K562 (cell line): ENCODE measurements at regions not wholly inside any gene's neighbourhood (a gene's known extent, or its start where the extent isn't known, plus 50 kb on each side); places are given as distances from the start of the nearest gene placed in this dataset.

Source experiments
- ATAC-seq: fragments of 200-7000 bp; cut with Tn5 transposase; 3 replicates; pipeline ENCODE4 v1.9.1; 2020; ENCODE audit warnings: moderate library complexity
- BruUV-seq: library from RNA; stranded (reverse); fragments of 400-500 nt; replicated peaks from 2 replicates; lab custom pipeline; 2021; lab: Mats Ljungman, UMichigan
- CTCF ChIA-PET: fragments of 300-600 bp; formaldehyde crosslinking; extraction: SDS; loops from one replicate; lab custom pipeline; 2021; ENCODE audit warnings: low intra/inter-chr PET ratio; lab: Yijun Ruan, JAX
- POLR2A ChIA-PET: fragments of 300-600, 350-650 bp; sonication (Branson Sonifier 250); formaldehyde crosslinking; extraction: SDS; loops from one replicate; lab custom pipeline; 2021; ENCODE audit warnings: antibody characterized with exemption, inconsistent platforms; lab: Yijun Ruan, JAX
- DNase-seq, 4 experiments: peaks; one replicate each; pipeline versions ENCODE4 v3.0.0 to v3.0.0-alpha.2; 2011 to 2018; ENCODE audit warnings: low spot score in 3 of 4, mixed read lengths in 3 of 4; ENCODE audit errors: extremely low read depth in 1 of 4
- FAIRE-seq: peaks from 2 replicates; lab custom pipeline; 2011; peaks lifted over from hg19 to GRCh38; lab: Jason Lieb, UNC
- H2AFZ ChIP-seq: 2 replicates; pipeline ENCODE4 v1.6.0; 2011; ENCODE audit warnings: low read depth, low read length, control low read depth, inconsistent platforms
- H3K27ac ChIP-seq: fragments of 200-600 bp; 3 replicates; pipeline ENCODE4 v1.8.0; 2011; ENCODE audit warnings: low read depth, mild to moderate bottlenecking, control low read depth, inconsistent platforms, low read length, moderate library complexity, mixed read lengths; ENCODE audit errors: extremely low read depth
- H3K27me3 ChIP-seq, 2 experiments: fragments of 300-600 bp in 1 of 2; 2 replicates in 1 of 2; 3 replicates in 1 of 2; pipeline versions ENCODE4 v1.6.0 to v1.8.0; 2011; ENCODE audit warnings: inconsistent platforms in 2 of 2, low read length in 2 of 2, mild to moderate bottlenecking in 1 of 2, mixed read lengths in 1 of 2, moderate library complexity in 1 of 2; ENCODE audit not compliant: control insufficient read depth in 2 of 2, insufficient read depth in 2 of 2
- H3K36me3 ChIP-seq: fragments of 300-600 bp; 3 replicates; pipeline ENCODE4 v1.8.0; 2011; ENCODE audit warnings: mild to moderate bottlenecking, low read length, inconsistent platforms; ENCODE audit not compliant: control insufficient read depth, insufficient read depth
- H3K4me1 ChIP-seq, 2 experiments: fragments of 200-600 bp in 1 of 2; replicated peaks in 1 of 2; 2 replicates in 1 of 2; 3 replicates in 1 of 2; pipeline versions ENCODE4 v1.5.1 to v1.8.0; 2011; ENCODE audit warnings: inconsistent platforms in 2 of 2, low read length in 2 of 2, mild to moderate bottlenecking in 1 of 2, mixed read lengths in 1 of 2, moderate library complexity in 1 of 2; ENCODE audit not compliant: control insufficient read depth in 2 of 2, insufficient read depth in 2 of 2
- H3K4me2 ChIP-seq: 2 replicates; pipeline ENCODE4 v1.6.1; 2011; ENCODE audit warnings: low read length, control low read depth, inconsistent platforms, mixed read lengths; ENCODE audit not compliant: insufficient read depth
- H3K4me3 ChIP-seq: fragments of 200-600 bp; sonication (generic), shearing (Covaris generic); 2 replicates; pipeline ENCODE4 v1.5.1; 2016; ENCODE audit warnings: control low read depth, inconsistent platforms
- H3K79me2 ChIP-seq: fragments of 200-600 bp; 3 replicates; pipeline ENCODE4 v1.8.0; 2011; ENCODE audit warnings: low read length, inconsistent platforms; ENCODE audit not compliant: control insufficient read depth, insufficient read depth
- H3K9ac ChIP-seq, 2 experiments: 2 replicates each; pipeline versions ENCODE4 v1.6.0 to v1.6.1; 2011; ENCODE audit warnings: low read depth in 2 of 2, low read length in 2 of 2, control low read depth in 1 of 2, inconsistent platforms in 1 of 2, mild to moderate bottlenecking in 1 of 2, mixed read lengths in 1 of 2; ENCODE audit not compliant: insufficient read depth in 1 of 2
- H3K9me1 ChIP-seq: one replicate; pipeline ENCODE4 v1.6.0; 2011; ENCODE audit warnings: inconsistent platforms, mild to moderate bottlenecking, low read length, moderate library complexity; ENCODE audit not compliant: control insufficient read depth, insufficient read depth
- H3K9me3 ChIP-seq: replicated peaks from 2 replicates; pipeline ENCODE4 v1.5.1; 2011; ENCODE audit warnings: low read depth, low read length, inconsistent platforms; ENCODE audit not compliant: control insufficient read depth, insufficient read depth
- H4K20me1 ChIP-seq: replicated peaks from 2 replicates; pipeline ENCODE4 v1.6.1; 2011; ENCODE audit warnings: low read length, inconsistent platforms, mixed read lengths; ENCODE audit not compliant: control insufficient read depth, insufficient read depth
- BRD9 ChIP-seq: fragments of 450-650 bp; IDR thresholded peaks from 2 replicates; pipeline ENCODE4 v1.6.1; 2018; ENCODE audit warnings: low read depth; ENCODE audit not compliant: partially characterized antibody
- MED1 ChIP-seq: sonication (generic); formaldehyde crosslinking; IDR thresholded peaks from 2 replicates; pipeline ENCODE4 v1.8.1; 2023; ENCODE audit warnings: missing genetic modification reagents, borderline replicate concordance
- RFX7 ChIP-seq: fragments of 250-450 bp; sonication (Bioruptor Pico); IDR thresholded peaks from 2 replicates; pipeline ENCODE4 v1.5.1; 2021; ENCODE audit warnings: mild to moderate bottlenecking
- SUPT5H ChIP-seq: fragments of 450-650 bp; IDR thresholded peaks from 2 replicates; pipeline ENCODE4 v1.6.1; 2016
- TEAD1 ChIP-seq, 2 experiments: fragments of 450-650 bp in 1 of 2; sonication (generic) in 1 of 2; formaldehyde crosslinking; IDR thresholded peaks; 2 replicates each; pipeline versions ENCODE4 v1.4.0 to v1.8.0; 2020 to 2022; ENCODE audit warnings: mild to moderate bottlenecking in 2 of 2, missing genetic modification reagents in 1 of 2
- XRCC4 ChIP-seq: IDR thresholded peaks from one replicate; pipeline ENCODE4 v1.6.1; 2011; ENCODE audit not compliant: insufficient read depth, insufficient read length; ENCODE audit errors: extremely low read depth
- ZNF143 ChIP-seq: sonication (generic); formaldehyde crosslinking; IDR thresholded peaks from 2 replicates; pipeline ENCODE4 v1.9.0; 2022; ENCODE audit warnings: mild to moderate bottlenecking, missing genetic modification reagents
- ZZZ3 ChIP-seq: fragments of 450-650 bp; IDR thresholded peaks from 2 replicates; pipeline ENCODE4 v1.6.1; 2016; ENCODE audit warnings: antibody characterized with exemption, mild to moderate bottlenecking, moderate library complexity
- WGBS: fragments of 100-300 bp; shearing (Covaris generic); methylation state at CpG from one replicate; pipeline ENCODE4 v1.1.6; 2016; ENCODE audit warnings: low coverage, mixed read lengths; ENCODE audit not compliant: insufficient coverage; ENCODE audit errors: missing lambda C conversion rate; 5-methylcytosine and 5-hydroxymethylcytosine counted together
- in situ Hi-C: fragments of 300-500 bp; cut with MboI; formaldehyde crosslinking; loops from 4 replicates; pipeline ENCODE4 v1.15.0; 2018; ENCODE audit warnings: inconsistent platforms, mixed read lengths
- intact Hi-C: fragments of 100-400 bp; cut with micrococcal nuclease; formaldehyde crosslinking; loops from 2 replicates; pipeline ENCODE4 v1.14.2; 2022
- TF ChIP-seq, protein P1 (sequence below): fragments of 250-450 bp; sonication (Bioruptor Pico); IDR thresholded peaks from 2 replicates; pipeline ENCODE4 v1.4.0; 2020; ENCODE audit warnings: mild to moderate bottlenecking, moderate library complexity, borderline replicate concordance
- TF ChIP-seq, protein P2 (sequence below), 2 experiments: IDR thresholded peaks in 1 of 2; conservative IDR thresholded peaks in 1 of 2; 2 replicates each; pipeline ENCODE4 v1.6.1; 2016; ENCODE audit warnings: low read depth in 2 of 2, mild to moderate bottlenecking in 1 of 2, missing compliant biosample characterization in 1 of 2, missing genetic modification characterization in 1 of 2, moderate library complexity in 1 of 2

DNA sequence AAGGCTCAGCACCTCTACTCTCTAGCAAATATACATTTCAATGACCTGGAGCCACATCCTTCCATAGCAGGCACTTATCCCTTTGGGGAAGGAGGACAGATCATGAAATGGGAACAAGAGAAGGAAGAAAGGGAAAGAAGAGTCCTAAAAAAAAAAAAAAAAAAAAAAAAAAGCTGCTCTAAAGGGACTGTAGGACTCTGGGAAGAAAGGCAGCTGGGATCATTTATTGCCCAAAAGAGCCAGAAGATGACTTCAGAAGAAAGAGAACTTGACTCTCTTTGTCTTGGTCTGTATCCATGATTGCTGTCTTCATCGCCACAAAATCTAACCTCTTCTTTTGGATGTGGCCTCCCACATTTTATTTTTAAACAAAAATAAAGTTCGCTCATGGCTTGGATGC is 203.6 kb upstream of the CELF2 start:
- BruUV-seq: no TSS peak
- Histone ChIP-seq H3K4me2 (no peak overlapping the region), H3K9ac (no peak overlapping the region), H3K4me3 (no peak overlapping the region), H3K27ac (no peak overlapping the region), H3K4me1 (no peaks in the 10 kb centered on the region), H3K9me3 (no peaks in the 10 kb centered on the region), H4K20me1 (no peaks in the 10 kb centered on the region), H3K9me1 (no peaks in the 10 kb centered on the region), H2AFZ (no peak overlapping the region), H3K36me3 (no peaks in the 10 kb centered on the region), H3K79me2 (no peaks in the 10 kb centered on the region), H3K27me3 (no peaks in the 10 kb centered on the region)
- POLR2A ChIA-PET: no interaction called here
- in situ Hi-C loops (no loop called here), intact Hi-C loops (no loop called here)
- ATAC-seq (no peak), FAIRE-seq (no peak), DNase-seq (no peak)
- WGBS: 0% methylated on average over 2 of the region's 2 CpGs
- TF ChIP-seq XRCC4 (no peak), ZZZ3 (no peak), BRD9 (no peak)
- CTCF ChIA-PET: no interaction called here

DNA sequence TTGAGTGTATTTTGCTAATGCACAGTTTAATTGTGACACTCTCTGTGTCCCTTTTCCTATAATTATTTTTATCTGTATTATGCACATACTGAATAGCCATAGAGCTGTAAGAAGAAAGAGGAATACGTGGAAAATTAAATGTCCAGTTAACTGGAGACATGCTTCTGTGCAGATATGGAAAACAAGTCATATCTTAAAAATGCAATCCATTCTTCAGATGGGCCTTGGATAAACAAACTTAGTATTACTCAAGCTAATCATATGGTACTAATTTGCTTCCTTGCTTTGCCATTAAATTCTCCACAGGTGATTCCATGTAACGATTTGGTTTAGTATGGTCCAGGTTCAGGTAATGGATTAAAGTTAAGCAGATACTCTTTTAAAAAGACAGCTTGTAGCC is 201.2 kb upstream of the CELF2 start:
- Histone ChIP-seq H3K27me3 (no peaks in the 10 kb centered on the region), H4K20me1 (no peaks in the 10 kb centered on the region), H3K4me1 (no peaks in the 10 kb centered on the region), H3K4me3 (no peak overlapping the region), H3K9me1 (no peaks in the 10 kb centered on the region), H2AFZ (no peak overlapping the region), H3K79me2 (no peaks in the 10 kb centered on the region), H3K9ac (no peak overlapping the region), H3K4me2 (no peak overlapping the region), H3K9me3 (no peaks in the 10 kb centered on the region), H3K36me3 (no peaks in the 10 kb centered on the region), H3K27ac (no peak overlapping the region)
- FAIRE-seq (no peak), ATAC-seq (no peak), DNase-seq (no peak)
- TF ChIP-seq TEAD1 (CRISPR knock-in tag; IDR thresholded peaks at IDR 0.05): no peak
- TF ChIP-seq, protein P1, sequence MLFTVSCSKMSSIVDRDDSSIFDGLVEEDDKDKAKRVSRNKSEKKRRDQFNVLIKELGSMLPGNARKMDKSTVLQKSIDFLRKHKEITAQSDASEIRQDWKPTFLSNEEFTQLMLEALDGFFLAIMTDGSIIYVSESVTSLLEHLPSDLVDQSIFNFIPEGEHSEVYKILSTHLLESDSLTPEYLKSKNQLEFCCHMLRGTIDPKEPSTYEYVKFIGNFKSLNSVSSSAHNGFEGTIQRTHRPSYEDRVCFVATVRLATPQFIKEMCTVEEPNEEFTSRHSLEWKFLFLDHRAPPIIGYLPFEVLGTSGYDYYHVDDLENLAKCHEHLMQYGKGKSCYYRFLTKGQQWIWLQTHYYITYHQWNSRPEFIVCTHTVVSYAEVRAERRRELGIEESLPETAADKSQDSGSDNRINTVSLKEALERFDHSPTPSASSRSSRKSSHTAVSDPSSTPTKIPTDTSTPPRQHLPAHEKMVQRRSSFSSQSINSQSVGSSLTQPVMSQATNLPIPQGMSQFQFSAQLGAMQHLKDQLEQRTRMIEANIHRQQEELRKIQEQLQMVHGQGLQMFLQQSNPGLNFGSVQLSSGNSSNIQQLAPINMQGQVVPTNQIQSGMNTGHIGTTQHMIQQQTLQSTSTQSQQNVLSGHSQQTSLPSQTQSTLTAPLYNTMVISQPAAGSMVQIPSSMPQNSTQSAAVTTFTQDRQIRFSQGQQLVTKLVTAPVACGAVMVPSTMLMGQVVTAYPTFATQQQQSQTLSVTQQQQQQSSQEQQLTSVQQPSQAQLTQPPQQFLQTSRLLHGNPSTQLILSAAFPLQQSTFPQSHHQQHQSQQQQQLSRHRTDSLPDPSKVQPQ (CRISPR knock-in tag): no peak
- TF ChIP-seq, protein P2, sequence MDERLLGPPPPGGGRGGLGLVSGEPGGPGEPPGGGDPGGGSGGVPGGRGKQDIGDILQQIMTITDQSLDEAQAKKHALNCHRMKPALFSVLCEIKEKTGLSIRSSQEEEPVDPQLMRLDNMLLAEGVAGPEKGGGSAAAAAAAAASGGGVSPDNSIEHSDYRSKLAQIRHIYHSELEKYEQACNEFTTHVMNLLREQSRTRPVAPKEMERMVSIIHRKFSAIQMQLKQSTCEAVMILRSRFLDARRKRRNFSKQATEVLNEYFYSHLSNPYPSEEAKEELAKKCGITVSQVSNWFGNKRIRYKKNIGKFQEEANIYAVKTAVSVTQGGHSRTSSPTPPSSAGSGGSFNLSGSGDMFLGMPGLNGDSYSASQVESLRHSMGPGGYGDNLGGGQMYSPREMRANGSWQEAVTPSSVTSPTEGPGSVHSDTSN (CRISPR knock-in tag; IDR thresholded peaks at IDR 0.05; ENCODE audit: low read depth): no peak
- TF ChIP-seq, protein P2 (tag; conservative IDR thresholded peaks at IDR 0.05; ENCODE audit: low read depth): no peak
- no peak for TF ChIP-seq MED1 (CRISPR knock-in tag)
- no peak for TF ChIP-seq SUPT5H
- TF ChIP-seq RFX7: no peak
- no peak for TF ChIP-seq ZNF143 (CRISPR knock-in tag)
- intact Hi-C loops: no loop called here
- in situ Hi-C loops: no loop called here
- ChIA-PET POLR2A (no interaction called here), CTCF (no interaction called here)
- no TSS peak for BruUV-seq
- WGBS: 0% methylated on average over 2 of the region's 2 CpGs
